Smooth muscle cell (in vitro differentiated cells): ENCODE measurements at regions not wholly inside any gene's neighbourhood (a gene's known extent, or its start where the extent isn't known, plus 50 kb on each side); places are given as distances from the start of the nearest gene placed in this dataset.

Experiments used
- DNase-seq: peaks from one replicate; lab custom pipeline; 2025; ENCODE audit not compliant: unreplicated experiment; lab: John Stamatoyannopoulos, UW
- H2AFZ ChIP-seq: fragments of 200-600 bp; sonication (generic); 2 replicates; pipeline ENCODE4 v1.6.0; 2016; ENCODE audit warnings: antibody characterized with exemption, low read depth, mild to moderate bottlenecking
- H3F3A ChIP-seq: fragments of 200-600 bp; sonication (generic); 2 replicates; pipeline ENCODE4 v1.6.0; 2017; ENCODE audit warnings: antibody characterized with exemption, low read depth
- H3K27ac ChIP-seq: fragments of 200-600 bp; sonication (generic); 2 replicates; pipeline ENCODE4 v1.5.1; 2016; ENCODE audit warnings: low read depth, mild to moderate bottlenecking
- H3K27me3 ChIP-seq: fragments of 200-600 bp; sonication (generic); 2 replicates; pipeline ENCODE4 v1.6.1; 2016; ENCODE audit warnings: low read depth, mild to moderate bottlenecking
- H3K36me3 ChIP-seq: fragments of 200-600 bp; sonication (generic); 2 replicates; pipeline ENCODE4 v1.5.1; 2016; ENCODE audit warnings: low read depth
- H3K4me1 ChIP-seq: fragments of 200-600 bp; sonication (generic); 2 replicates; pipeline ENCODE4 v1.5.1; 2016; ENCODE audit warnings: low read depth
- H3K4me2 ChIP-seq: fragments of 200-600 bp; sonication (generic); 2 replicates; pipeline ENCODE4 v1.6.0; 2016; ENCODE audit warnings: mild to moderate bottlenecking
- H3K4me3 ChIP-seq: fragments of 200-600 bp; sonication (generic); 2 replicates; pipeline ENCODE4 v1.5.1; 2016; ENCODE audit warnings: mild to moderate bottlenecking
- H3K79me2 ChIP-seq: fragments of 200-600 bp; sonication (generic); 2 replicates; pipeline ENCODE4 v1.6.0; 2016; ENCODE audit warnings: low read depth, mild to moderate bottlenecking
- H3K9ac ChIP-seq: fragments of 200-600 bp; sonication (generic); 2 replicates; pipeline ENCODE4 v1.6.0; 2016; ENCODE audit warnings: low read depth
- H3K9me3 ChIP-seq: fragments of 200-600 bp; sonication (generic); replicated peaks from 2 replicates; pipeline ENCODE4 v1.5.1; 2016; ENCODE audit warnings: low read depth
- H4K20me1 ChIP-seq: fragments of 200-600 bp; sonication (generic); 2 replicates; pipeline ENCODE4 v1.6.0; 2016; ENCODE audit warnings: low read depth
- CTCF ChIP-seq: fragments of 200-600 bp; sonication (generic); IDR thresholded peaks from 2 replicates; pipeline ENCODE4 v1.5.1; 2017; ENCODE audit warnings: borderline replicate concordance, mild to moderate bottlenecking, antibody characterized with exemption; ENCODE audit not compliant: insufficient read depth, poor library complexity, severe bottlenecking
- WGBS: methylation state at CpG from one replicate; pipeline ENCODE4 v1.1.7; 2016; ENCODE audit warnings: low lambda C conversion rate; 5-methylcytosine and 5-hydroxymethylcytosine counted together

GRCh38 chr4:189207872-189208271 lies 732.8 kb upstream of the FRG1 start:
- DNase-seq: no peak
- TF ChIP-seq CTCF: no peak
- Histone ChIP-seq H3K36me3 (no peaks in the 10 kb centered on the region), H3F3A (peaks cover 6% of the 10 kb centered on the region), H3K27ac (no peak overlapping the region), H3K79me2 (no peaks in the 10 kb centered on the region), H3K4me1 (peaks cover 14% of the 10 kb centered on the region), H4K20me1 (no peaks in the 10 kb centered on the region), H3K9me3 (no peaks in the 10 kb centered on the region), H2AFZ (no peak overlapping the region), H3K9ac (no peak overlapping the region), H3K4me2 (no peak overlapping the region), H3K4me3 (no peak overlapping the region), H3K27me3 (no peaks in the 10 kb centered on the region)
- 91% methylated on average over 5 of the region's 5 CpGs for WGBS

DNA sequence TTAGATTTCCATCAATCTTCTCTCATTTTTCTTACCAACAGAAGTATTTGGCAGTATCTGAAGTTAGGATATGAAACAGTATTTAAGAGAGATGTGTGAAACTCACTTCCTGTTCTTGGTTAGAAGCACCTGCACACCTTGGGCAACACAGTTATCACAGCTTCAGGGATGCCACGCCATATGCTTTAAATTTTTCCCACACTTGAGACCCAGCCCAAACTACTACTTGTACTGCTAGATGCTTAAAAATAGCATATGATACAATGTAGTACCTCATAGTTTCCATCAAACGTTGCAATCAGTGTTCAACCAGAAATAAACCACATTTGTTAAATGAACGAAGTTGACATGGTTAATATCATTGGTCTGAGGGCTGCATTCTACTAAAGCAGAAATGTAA lies 725.1 kb upstream of the FRG1 start:
- no peak overlapping the region for H2AFZ ChIP-seq
- no peak for TF ChIP-seq CTCF
- no peak for DNase-seq
- no peaks in the 10 kb centered on the region for H4K20me1 ChIP-seq
- no peak overlapping the region for H3K4me2 ChIP-seq
- H3K36me3 ChIP-seq: no peaks in the 10 kb centered on the region
- H3K79me2 ChIP-seq: no peaks in the 10 kb centered on the region
- H3K4me1 ChIP-seq: no peaks in the 10 kb centered on the region
- 79% methylated on average over 3 of the region's 3 CpGs for WGBS
- no peak overlapping the region for H3K4me3 ChIP-seq
- no peaks in the 10 kb centered on the region for H3K27me3 ChIP-seq
- no peak overlapping the region for H3K27ac ChIP-seq
- no peaks in the 10 kb centered on the region for H3F3A ChIP-seq
- no peak overlapping the region for H3K9ac ChIP-seq
- no peaks in the 10 kb centered on the region for H3K9me3 ChIP-seq

DNA sequence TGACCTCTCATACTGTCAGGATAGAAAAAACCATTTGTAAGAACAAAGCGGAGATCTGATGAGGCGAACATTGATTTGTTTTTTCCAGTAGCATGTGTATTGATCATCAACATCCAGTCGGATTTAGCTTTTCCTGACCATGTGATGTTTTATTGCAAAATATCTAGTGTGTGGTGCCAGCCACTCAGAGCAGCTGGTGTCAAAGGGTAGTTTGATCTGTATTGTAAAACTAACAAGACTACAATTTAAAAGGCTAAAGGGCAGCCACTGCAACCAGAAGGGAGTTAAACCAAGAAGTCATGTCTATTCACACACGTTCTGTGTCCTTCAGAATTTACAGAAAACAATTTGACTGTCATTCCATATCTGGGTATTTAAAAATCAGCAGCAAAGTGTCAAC lies 719.0 kb upstream of the FRG1 start:
- H3K27ac ChIP-seq: no peak overlapping the region
- no peak for TF ChIP-seq CTCF
- DNase-seq: no peak
- H3K27me3 ChIP-seq: no peaks in the 10 kb centered on the region
- H3K9me3 ChIP-seq: no peaks in the 10 kb centered on the region
- no peaks in the 10 kb centered on the region for H3K79me2 ChIP-seq
- H3K36me3 ChIP-seq: no peaks in the 10 kb centered on the region
- H3K4me1 ChIP-seq: no peaks in the 10 kb centered on the region
- H4K20me1 ChIP-seq: no peaks in the 10 kb centered on the region
- H3K4me3 ChIP-seq: no peak overlapping the region
- WGBS: 80% methylated on average over 4 of the region's 4 CpGs
- H3K4me2 ChIP-seq: no peak overlapping the region
- no peak overlapping the region for H2AFZ ChIP-seq
- no peaks in the 10 kb centered on the region for H3F3A ChIP-seq
- no peak overlapping the region for H3K9ac ChIP-seq

DNA sequence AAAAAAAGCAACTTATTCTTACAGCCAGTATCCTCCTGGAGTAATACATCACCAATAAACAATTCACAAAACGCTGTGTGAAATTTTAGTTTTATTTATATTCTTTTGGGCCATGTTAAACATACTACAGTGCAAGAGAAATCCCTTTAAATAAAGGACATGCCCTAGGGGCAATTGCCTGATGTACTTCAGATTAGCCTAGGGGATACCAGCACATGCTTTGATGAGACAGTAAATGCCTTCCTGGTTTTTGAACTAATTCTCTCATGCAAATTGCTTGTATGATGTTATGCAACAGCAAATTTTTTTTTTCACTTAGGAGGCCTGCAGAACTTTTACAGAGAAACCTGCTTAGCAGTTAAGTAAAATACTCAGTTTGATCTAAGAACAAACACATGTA lies 711.9 kb upstream of the FRG1 start:
- Histone ChIP-seq H3F3A (no peaks in the 10 kb centered on the region), H3K27ac (no peak overlapping the region), H3K4me2 (no peak overlapping the region), H2AFZ (peak overlapping the region; percentile 37), H3K4me3 (no peak overlapping the region), H3K9ac (no peak overlapping the region), H3K9me3 (peaks cover 1% of the 10 kb centered on the region), H4K20me1 (no peaks in the 10 kb centered on the region), H3K79me2 (no peaks in the 10 kb centered on the region), H3K4me1 (no peaks in the 10 kb centered on the region), H3K36me3 (no peaks in the 10 kb centered on the region), H3K27me3 (no peaks in the 10 kb centered on the region)
- no peak for TF ChIP-seq CTCF
- DNase-seq: no peak
- WGBS: 80% methylated on average over 1 of the region's 1 CpG
